ENCODE measurements at regions not wholly inside any gene's neighbourhood (a gene's known extent, or its start where the extent isn't known, plus 50 kb on each side); places are given as distances from the start of the nearest gene placed in this dataset.
"Not testable (repeated sequence)": the region's sequence is repeated elsewhere in the genome, so short reads cannot be mapped to it uniquely, and the experiment has no call there.

GRCh38 chr5:90265545-90265857, 144.1 kb downstream of the CETN3 start:
- no peak for TF ChIP-seq CTCF (IDR thresholded peaks at IDR 0.05)
- TF ChIP-seq POLR2A (IDR thresholded peaks at IDR 0.05) = no peak
- 5 to 6% methylated on average over 1 of the region's 1 CpG for WGBS, 2 donors
- Histone ChIP-seq H3K4me3 (no peak overlapping the region), H3K9me3 (no peaks in the 10 kb centered on the region), H3K27ac (no peak overlapping the region), H3K4me1 (peaks cover 0 to 6% (median 0%) of the 10 kb centered on the region in 3 donors), H3K36me3 (no peaks in the 10 kb centered on the region), H3K27me3 (no peaks in the 10 kb centered on the region)
- DNase-seq = no peak
- intact Hi-C loops (cut with DNase I) = no loop called here

GRCh38 chr5:90264689-90265544, 144.6 kb downstream of the CETN3 start:
- WGBS, 2 donors = 27 to 29% methylated on average over 9 of the region's 9 CpGs
- DNase-seq = no peak
- Histone ChIP-seq H3K27me3 (no peaks in the 10 kb centered on the region), H3K9me3 (no peaks in the 10 kb centered on the region), H3K4me1 (peaks cover 0 to 6% (median 0%) of the 10 kb centered on the region in 3 donors), H3K4me3 (no peak overlapping the region), H3K27ac (no peak overlapping the region), H3K36me3 (no peaks in the 10 kb centered on the region)
- peak; percentile 70 to 88 (median 79) for TF ChIP-seq CTCF (IDR thresholded peaks at IDR 0.05)
- no peak for TF ChIP-seq POLR2A (IDR thresholded peaks at IDR 0.05)
- intact Hi-C loops (cut with DNase I) = loop anchor here (5.0 kb wide), 1 partner anchor 1533 kb away; no protein-coding TSS in a partner anchor

GRCh38 chr5:90263102-90263820, 146.3 kb downstream of the CETN3 start:
- H3K4me1 ChIP-seq = peaks cover 0 to 6% (median 0%) of the 10 kb centered on the region in 3 donors
- no peak for TF ChIP-seq CTCF (IDR thresholded peaks at IDR 0.05)
- TF ChIP-seq POLR2A (IDR thresholded peaks at IDR 0.05) = no peak
- H3K36me3 ChIP-seq = no peaks in the 10 kb centered on the region
- H3K27me3 ChIP-seq = no peaks in the 10 kb centered on the region
- DNase-seq = no peak
- 78 to 80% methylated on average over 12 of the region's 12 CpGs for WGBS, 2 donors
- no peak overlapping the region for H3K27ac ChIP-seq
- intact Hi-C loops (cut with DNase I) = loop anchor here (5.0 kb wide), 1 partner anchor 1531 kb away; no protein-coding TSS in a partner anchor
- no peaks in the 10 kb centered on the region for H3K9me3 ChIP-seq
- H3K4me3 ChIP-seq = no peak overlapping the region

- TF ChIP-seq CTCF (IDR thresholded peaks at IDR 0.05) (no peak), POLR2A (IDR thresholded peaks at IDR 0.05) (no peak)
- no peaks in the 10 kb centered on the region for H3K36me3 ChIP-seq
- no peaks in the 10 kb centered on the region for H3K9me3 ChIP-seq
- no peak for DNase-seq
- H3K4me3 ChIP-seq = no peak overlapping the region
- intact Hi-C loops (cut with DNase I) = no loop called here
- H3K27ac ChIP-seq = no peak overlapping the region
- no peaks in the 10 kb centered on the region for H3K27me3 ChIP-seq
- WGBS, 2 donors = 84 to 100% methylated on average over 1 of the region's 1 CpG
- H3K4me1 ChIP-seq = no peaks in the 10 kb centered on the region
Measured at GRCh38 chr5:90251447-90251846, 158.1 kb downstream of the CETN3 start.

GRCh38 chr5:90248640-90249039, 160.9 kb downstream of the CETN3 start:
- no peaks in the 10 kb centered on the region for H3K36me3 ChIP-seq
- intact Hi-C loops (cut with DNase I) = no loop called here
- H3K9me3 ChIP-seq = no peaks in the 10 kb centered on the region
- no peak for TF ChIP-seq POLR2A (IDR thresholded peaks at IDR 0.05)
- no peak for TF ChIP-seq CTCF (IDR thresholded peaks at IDR 0.05)
- H3K4me1 ChIP-seq = no peaks in the 10 kb centered on the region
- WGBS, 2 donors = 33 to 50% methylated on average over 1 of the region's 1 CpG
- H3K27me3 ChIP-seq = no peaks in the 10 kb centered on the region
- H3K27ac ChIP-seq = no peak overlapping the region
- no peak for DNase-seq
- H3K4me3 ChIP-seq = no peak overlapping the region

- H3K36me3 ChIP-seq; intact Hi-C loops (cut with DNase I); H3K27ac ChIP-seq; DNase-seq; H3K9me3 ChIP-seq; H3K4me1 ChIP-seq; H3K4me3 ChIP-seq; H3K27me3 ChIP-seq: not testable (repeated sequence)
- WGBS, 2 donors = 94% methylated on average over 3 of the region's 3 CpGs
Measured at GRCh38 chr5:90243848-90244247, 165.7 kb downstream of the CETN3 start.
